ENCODE measurements at regions not wholly inside any gene's neighbourhood (a gene's known extent, or its start where the extent isn't known, plus 50 kb on each side); places are given as distances from the start of the nearest gene placed in this dataset.

- TF ChIP-seq BCLAF1 (IDR thresholded peaks at IDR 0.05) (no peak), ASH2L (IDR thresholded peaks at IDR 0.05; ENCODE audit: borderline replicate concordance, low read depth) (no peak), ZNF207 (IDR thresholded peaks at IDR 0.05; ENCODE audit: borderline replicate concordance) (no peak), TCF7 (IDR thresholded peaks at IDR 0.05; ENCODE audit: borderline replicate concordance) (no peak), NFYA (IDR thresholded peaks at IDR 0.05; ENCODE audit: borderline replicate concordance, low read depth, low read length) (no peak)
These were observed 1187.3 kb upstream of the CNTN5 start (continued) for GRCh38 chr11:97833412-97833811.

GRCh38 chr11:97844016-97844415, 1176.7 kb upstream of the CNTN5 start:
- DNase-seq (ENCODE audit: low read depth, low spot score) (no peak), FAIRE-seq (no peak), ATAC-seq (no peak)
- ChIA-PET CTCF (no interaction called here), SMC1A (ENCODE audit: uncharacterized antibody, unreplicated experiment) (no interaction called here), RAD21 (ENCODE audit: unreplicated experiment) (no interaction called here), POLR2A (no interaction called here)
- Histone ChIP-seq H3K4me2 (ENCODE audit: control insufficient read depth, insufficient read depth) (no peak overlapping the region), H3K9ac (ENCODE audit: control insufficient read depth, insufficient read depth, low read length) (no peak overlapping the region), H3K27me3 (replicated peaks in 1 of 2; ENCODE audit: control insufficient read depth in 2 of 2, insufficient read depth in 2 of 2, low read length in 1 of 2) (no peaks in the 10 kb centered on the region), H3K79me2 (ENCODE audit: control insufficient read depth, insufficient read depth, low read length) (no peaks in the 10 kb centered on the region), H3K27ac (ENCODE audit: control insufficient read depth, insufficient read depth) (no peak overlapping the region), H3K36me3 (ENCODE audit: control insufficient read depth in 2 of 2, insufficient read depth in 2 of 2, low read length in 1 of 2) (no peaks in the 10 kb centered on the region), H4K20me1 (ENCODE audit: control insufficient read depth, insufficient read depth) (no peaks in the 10 kb centered on the region), H2AFZ (ENCODE audit: control insufficient read depth, low read depth, low read length) (no peak overlapping the region), H3K4me3 (no peak overlapping the region), H3K9me3 (replicated peaks; ENCODE audit: control insufficient read depth, insufficient read depth, low read length) (no peaks in the 10 kb centered on the region), H3K4me1 (ENCODE audit: control insufficient read depth, insufficient read depth, low read length) (no peaks in the 10 kb centered on the region)
- intact Hi-C loops (cut with micrococcal nuclease; ENCODE audit: unreplicated experiment) (no loop called here), in situ Hi-C loops (cut with MboI) (no loop called here)
- BruUV-seq (replicated peaks): no TSS peak
- TF ChIP-seq CTCF (IDR thresholded peaks at IDR 0.05 in 2 of 3, conservative IDR thresholded peaks at IDR 0.05 in 1 of 3; ENCODE audit: control insufficient read depth in 2 of 3, extremely low read depth in 1 of 3, insufficient read depth in 1 of 3, low read depth in 3 of 3, low read length in 3 of 3) (no peak), ZZZ3 (IDR thresholded peaks at IDR 0.05; ENCODE audit: control insufficient read depth, insufficient read length, low read depth) (no peak), MLLT1 (IDR thresholded peaks at IDR 0.05) (no peak), PRDM15 (CRISPR knock-in tag; IDR thresholded peaks at IDR 0.05) (no peak), SUPT20H (IDR thresholded peaks at IDR 0.05; ENCODE audit: borderline replicate concordance, control insufficient read depth, low read depth, low read length) (no peak), MXI1 (IDR thresholded peaks at IDR 0.05; ENCODE audit: low read depth, low read length) (no peak), SUZ12 (IDR thresholded peaks at IDR 0.05; ENCODE audit: unreplicated experiment) (no peak), EGR1 (IDR thresholded peaks at IDR 0.05; ENCODE audit: borderline replicate concordance in 1 of 2, low read depth in 2 of 2, low read length in 2 of 2) (no peak)

Measured in GM12878 (cell line).